ENCODE measurements at regions not wholly inside any gene's neighbourhood (a gene's known extent, or its start where the extent isn't known, plus 50 kb on each side); places are given as distances from the start of the nearest gene placed in this dataset.
"Not testable (repeated sequence)": the region's sequence is repeated elsewhere in the genome, so short reads cannot be mapped to it uniquely, and the experiment has no call there.

DNA sequence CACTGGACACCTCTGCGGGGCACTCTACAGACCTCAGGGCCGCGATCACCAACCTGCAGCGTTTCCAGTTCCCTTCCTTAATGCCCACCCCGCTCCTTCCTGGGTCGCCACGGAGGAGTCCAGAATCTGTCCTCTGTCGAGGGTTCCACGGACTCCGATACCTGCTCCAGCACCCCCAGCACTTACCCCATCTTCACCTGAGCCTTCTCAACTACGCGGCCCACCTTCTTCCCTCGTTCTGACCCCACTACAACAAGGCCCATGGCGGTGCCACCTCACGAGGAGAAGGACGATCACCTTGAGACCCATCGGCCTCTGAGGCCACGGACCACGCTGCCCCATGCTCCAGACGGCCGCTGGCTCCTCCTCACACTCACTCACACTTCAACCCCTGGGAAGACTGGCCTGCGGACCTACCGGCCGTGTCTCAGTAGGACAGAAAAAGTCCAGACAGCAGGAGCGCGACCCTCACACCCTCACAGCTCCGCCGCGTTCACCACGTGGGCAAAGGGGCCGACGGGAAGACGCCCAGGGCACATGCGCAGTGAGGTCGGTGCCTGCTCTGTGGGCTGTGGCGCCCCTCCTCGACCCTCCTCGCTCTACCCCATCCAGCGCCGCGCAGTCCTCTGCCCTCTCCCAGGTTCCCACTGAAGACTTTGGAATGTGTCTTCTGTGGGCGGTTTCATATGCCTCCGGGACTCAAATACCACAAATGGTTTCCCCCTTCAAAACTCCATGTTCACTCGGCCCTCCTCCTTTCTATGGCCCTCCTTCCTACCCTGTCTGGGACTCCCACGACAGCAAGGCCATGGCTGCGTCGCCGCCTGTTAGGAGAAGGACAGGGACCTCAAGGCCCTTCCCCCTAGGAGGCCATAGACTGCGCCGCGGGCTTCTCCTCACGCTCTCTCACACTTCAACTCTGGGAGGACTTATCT is 193.9 kb upstream of the PHF14 start:
- Histone ChIP-seq H3K4me3 (no peak overlapping the region), H3K4me1 (no peaks in the 10 kb centered on the region), H3K9me3 (no peaks in the 10 kb centered on the region), H3K27ac (no peak overlapping the region), H3K36me3 (no peaks in the 10 kb centered on the region), H3K27me3 (no peaks in the 10 kb centered on the region)
- ATAC-seq = peak in 1 of 8 donors; percentile 27
- 92 to 94% methylated on average over 52 of the region's 52 CpGs for WGBS, 2 donors
- no peak for DNase-seq
- TF ChIP-seq, protein P1, sequence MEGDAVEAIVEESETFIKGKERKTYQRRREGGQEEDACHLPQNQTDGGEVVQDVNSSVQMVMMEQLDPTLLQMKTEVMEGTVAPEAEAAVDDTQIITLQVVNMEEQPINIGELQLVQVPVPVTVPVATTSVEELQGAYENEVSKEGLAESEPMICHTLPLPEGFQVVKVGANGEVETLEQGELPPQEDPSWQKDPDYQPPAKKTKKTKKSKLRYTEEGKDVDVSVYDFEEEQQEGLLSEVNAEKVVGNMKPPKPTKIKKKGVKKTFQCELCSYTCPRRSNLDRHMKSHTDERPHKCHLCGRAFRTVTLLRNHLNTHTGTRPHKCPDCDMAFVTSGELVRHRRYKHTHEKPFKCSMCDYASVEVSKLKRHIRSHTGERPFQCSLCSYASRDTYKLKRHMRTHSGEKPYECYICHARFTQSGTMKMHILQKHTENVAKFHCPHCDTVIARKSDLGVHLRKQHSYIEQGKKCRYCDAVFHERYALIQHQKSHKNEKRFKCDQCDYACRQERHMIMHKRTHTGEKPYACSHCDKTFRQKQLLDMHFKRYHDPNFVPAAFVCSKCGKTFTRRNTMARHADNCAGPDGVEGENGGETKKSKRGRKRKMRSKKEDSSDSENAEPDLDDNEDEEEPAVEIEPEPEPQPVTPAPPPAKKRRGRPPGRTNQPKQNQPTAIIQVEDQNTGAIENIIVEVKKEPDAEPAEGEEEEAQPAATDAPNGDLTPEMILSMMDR (IDR thresholded peaks at IDR 0.05) = no peak
- intact Hi-C loops (cut with DNase I) = no loop called here

DNA sequence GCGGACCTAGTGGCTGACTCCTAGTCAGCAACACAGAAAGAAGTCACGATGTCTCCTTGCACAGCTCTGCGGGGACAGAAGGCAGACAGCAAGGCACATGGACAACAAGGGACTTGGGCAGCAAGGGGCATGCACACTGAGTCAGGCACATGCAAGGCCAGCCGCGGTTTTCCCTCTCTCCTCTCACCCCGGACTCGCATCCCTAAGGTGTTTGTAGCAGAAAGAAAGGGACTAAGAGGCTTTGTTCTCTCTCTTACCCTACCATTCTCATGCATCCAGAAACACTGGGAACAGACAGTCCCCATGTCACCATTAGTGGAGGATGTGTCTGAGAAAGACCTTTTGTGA is 193.3 kb upstream of the PHF14 start:
- H3K27ac ChIP-seq = no peak overlapping the region
- ATAC-seq (no peak), DNase-seq (no peak)
- H3K36me3 ChIP-seq = no peaks in the 10 kb centered on the region
- no peak overlapping the region for H3K4me3 ChIP-seq
- intact Hi-C loops (cut with DNase I) = no loop called here
- H3K4me1 ChIP-seq = no peaks in the 10 kb centered on the region
- 81 to 83% methylated on average over 7 of the region's 7 CpGs for WGBS, 2 donors
- no peaks in the 10 kb centered on the region for H3K27me3 ChIP-seq
- no peaks in the 10 kb centered on the region for H3K9me3 ChIP-seq
- TF ChIP-seq, protein P1 (IDR thresholded peaks at IDR 0.05) = no peak

DNA sequence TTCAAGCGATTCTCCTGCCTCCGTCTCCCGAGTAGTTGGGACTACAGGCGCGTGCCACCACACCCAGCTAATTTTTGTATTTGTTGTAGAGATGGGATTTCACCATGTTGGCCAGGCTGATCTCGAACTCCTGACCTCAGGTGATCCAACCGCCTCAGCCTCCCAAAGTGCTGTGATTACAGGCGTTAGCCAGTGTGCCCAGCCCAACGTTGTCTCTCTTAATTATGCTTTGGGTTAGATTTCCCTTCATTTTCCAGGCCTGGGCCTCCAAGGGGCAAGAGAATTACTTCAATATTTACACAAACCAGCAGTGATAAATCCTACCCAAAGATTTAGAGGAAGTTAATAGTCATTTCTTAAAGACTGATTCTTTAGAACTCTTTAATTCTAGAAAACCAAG is 186.7 kb upstream of the PHF14 start:
- intact Hi-C loops (cut with DNase I); ATAC-seq: not testable (repeated sequence)
- 80 to 81% methylated on average over 9 of the region's 9 CpGs for WGBS, 2 donors

DNA sequence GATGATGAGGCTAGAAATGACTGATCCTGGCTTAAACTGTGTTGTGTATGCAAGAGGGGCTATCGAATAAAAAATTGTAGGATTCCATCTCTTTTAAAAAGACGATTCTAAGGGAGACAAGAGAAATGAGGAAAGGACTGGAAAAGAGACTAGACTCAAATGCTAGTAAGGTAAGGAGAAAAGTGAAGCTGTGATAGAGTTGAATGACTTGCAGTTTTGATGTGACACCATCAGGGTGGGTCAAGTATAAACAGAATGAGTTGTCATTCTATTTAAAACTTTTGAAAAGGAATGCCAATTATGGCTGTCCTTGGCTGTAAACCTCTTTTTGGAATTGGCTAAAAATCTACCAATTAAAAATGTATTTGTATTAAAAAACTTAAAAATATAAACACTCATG is 184.5 kb upstream of the PHF14 start:
- intact Hi-C loops (cut with DNase I) = no loop called here
- TF ChIP-seq, protein P1 (IDR thresholded peaks at IDR 0.05) = no peak
- no peak for DNase-seq
- Histone ChIP-seq H3K4me1 (no peaks in the 10 kb centered on the region), H3K4me3 (no peak overlapping the region), H3K36me3 (no peaks in the 10 kb centered on the region), H3K27ac (no peak overlapping the region), H3K27me3 (no peaks in the 10 kb centered on the region), H3K9me3 (peaks cover 0 to 2% (median 0%) of the 10 kb centered on the region in 11 donors)
- no peak for ATAC-seq
- 79 to 82% methylated on average over 2 of the region's 2 CpGs for WGBS, 2 donors

More for the DNA sequence above, 186.7 kb upstream of the PHF14 start:
- not testable (repeated sequence) for H3K4me1 ChIP-seq, H3K9me3 ChIP-seq, H3K27me3 ChIP-seq, H3K27ac ChIP-seq, DNase-seq, H3K4me3 ChIP-seq, H3K36me3 ChIP-seq

DNA sequence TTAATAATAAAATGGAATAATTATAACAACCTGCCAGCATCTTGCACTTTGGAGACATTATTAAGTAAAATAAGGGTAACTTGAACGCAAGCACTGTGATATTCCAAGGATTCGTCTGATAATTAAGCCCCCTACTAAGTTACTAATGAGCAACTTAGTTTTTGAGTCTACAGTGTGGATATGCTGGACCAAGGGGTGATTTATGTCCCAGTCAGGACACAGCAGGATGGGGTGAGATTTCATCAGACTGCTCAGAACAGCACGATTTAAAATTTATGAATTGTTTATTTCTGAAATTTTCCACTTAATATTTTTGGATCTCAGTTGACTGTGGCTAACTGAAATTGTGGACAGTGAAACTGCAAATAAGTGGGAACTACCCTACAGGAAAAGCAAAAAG is 182.8 kb upstream of the PHF14 start:
- Histone ChIP-seq H3K9me3 (peaks cover 0 to 4% (median 0%) of the 10 kb centered on the region in 11 donors), H3K4me3 (no peak overlapping the region), H3K4me1 (no peaks in the 10 kb centered on the region), H3K27me3 (no peaks in the 10 kb centered on the region), H3K27ac (no peak overlapping the region), H3K36me3 (no peaks in the 10 kb centered on the region)
- 68 to 79% methylated on average over 3 of the region's 3 CpGs for WGBS, 2 donors
- DNase-seq (no peak), ATAC-seq (no peak)
- TF ChIP-seq, protein P1 (IDR thresholded peaks at IDR 0.05) = no peak
- intact Hi-C loops (cut with DNase I) = no loop called here

Measured in heart right ventricle (tissue), 16 donors.